H1 (cell line): ENCODE measurements at regions not wholly inside any gene's neighbourhood (a gene's known extent, or its start where the extent isn't known, plus 50 kb on each side); places are given as distances from the start of the nearest gene placed in this dataset.

Experiments
- CTCF ChIA-PET: fragments of 300-600 bp; sonication (Branson Sonifier 250); formaldehyde crosslinking; loops from one replicate; lab custom pipeline; 2021; ENCODE audit not compliant: partially characterized antibody; lab: Charles Lee
- POLR2A ChIA-PET: fragments of 300-600 bp; sonication (Branson Sonifier 250); formaldehyde crosslinking; loops from one replicate; lab custom pipeline; 2021; ENCODE audit warnings: inconsistent platforms; ENCODE audit not compliant: partially characterized antibody; lab: Charles Lee
- DNase-seq, 2 experiments: peaks; one replicate each; pipeline versions ENCODE4 v3.0.0 to v3.0.0-alpha.2; 2010 to 2022; ENCODE audit warnings: low spot score in 2 of 2, low read depth in 1 of 2, mixed read lengths in 1 of 2
- FAIRE-seq: peaks from 2 replicates; lab custom pipeline; 2011; peaks lifted over from hg19 to GRCh38; lab: Jason Lieb, UNC
- H2AFZ ChIP-seq: 2 replicates; pipeline ENCODE4 v1.8.1; 2012; ENCODE audit warnings: low read length, inconsistent platforms
- H2AK5ac ChIP-seq: 2 replicates; pipeline ENCODE4 v1.6.1; 2013; ENCODE audit warnings: low read depth, low read length
- H2BK120ac ChIP-seq: replicated peaks from 2 replicates; pipeline ENCODE3; 2013; ENCODE audit warnings: low read depth, low read length, inconsistent platforms
- H2BK12ac ChIP-seq: 2 replicates; pipeline ENCODE4 v1.6.1; 2013; ENCODE audit warnings: low read depth, low read length
- H2BK15ac ChIP-seq: 2 replicates; pipeline ENCODE4 v1.6.1; 2013; ENCODE audit warnings: low read length
- H2BK20ac ChIP-seq: 2 replicates; pipeline ENCODE4 v1.6.1; 2013; ENCODE audit warnings: low read length
- H2BK5ac ChIP-seq: 2 replicates; pipeline ENCODE4 v1.6.1; 2013; ENCODE audit warnings: low read depth, low read length
- H3K14ac ChIP-seq: 2 replicates; pipeline ENCODE4 v1.6.1; 2013; ENCODE audit warnings: inconsistent platforms; ENCODE audit not compliant: insufficient read length
- H3K18ac ChIP-seq: 2 replicates; pipeline ENCODE4 v1.6.1; 2013; ENCODE audit warnings: low read length; ENCODE audit errors: extremely low read depth
- H3K23ac ChIP-seq: 2 replicates; pipeline ENCODE4 v1.6.1; 2013; ENCODE audit warnings: inconsistent platforms; ENCODE audit not compliant: insufficient read length
- H3K23me2 ChIP-seq: 2 replicates; pipeline ENCODE4 v1.6.1; 2013; ENCODE audit warnings: low read depth, low read length
- H3K27ac ChIP-seq: 2 replicates; pipeline ENCODE4 v1.6.1; 2011; ENCODE audit warnings: low read depth, low read length, inconsistent platforms
- H3K27me3 ChIP-seq, 4 experiments: replicated peaks in 1 of 4; 1 replicate in 1 of 4; 2 replicates in 3 of 4; pipeline versions ENCODE4 v1.6.1 to v1.8.1; 2011 to 2013; ENCODE audit warnings: low read length in 3 of 4, mild to moderate bottlenecking in 3 of 4, inconsistent platforms in 2 of 4, mixed read lengths in 2 of 4, moderate library complexity in 1 of 4; ENCODE audit not compliant: control insufficient read depth in 3 of 4, insufficient read depth in 3 of 4; ENCODE audit errors: extremely low read depth in 1 of 4
- H3K36me3 ChIP-seq, 4 experiments: 2 replicates each; pipeline versions ENCODE4 v1.6.1 to v1.8.1; 2011 to 2013; ENCODE audit warnings: mild to moderate bottlenecking in 4 of 4, low read length in 3 of 4, moderate library complexity in 2 of 4, control low read depth in 1 of 4, inconsistent platforms in 1 of 4; ENCODE audit not compliant: insufficient read depth in 4 of 4, control insufficient read depth in 2 of 4
- H3K4ac ChIP-seq: replicated peaks from 2 replicates; pipeline ENCODE3; 2013; ENCODE audit warnings: low read length, low read depth, mixed read lengths, inconsistent platforms; ENCODE audit not compliant: insufficient read length
- H3K4me1 ChIP-seq, 4 experiments: replicated peaks in 1 of 4; 1 replicate in 1 of 4; 2 replicates in 3 of 4; pipeline versions ENCODE4 v1.6.1 to v1.8.1; 2011 to 2013; ENCODE audit warnings: low read length in 3 of 4, inconsistent platforms in 2 of 4, mixed read lengths in 1 of 4; ENCODE audit not compliant: insufficient read depth in 4 of 4, control insufficient read depth in 3 of 4
- H3K4me2 ChIP-seq, 2 experiments: 2 replicates each; pipeline versions ENCODE4 v1.6.1 to v1.8.1; 2011 to 2013; ENCODE audit warnings: low read depth in 2 of 2, low read length in 2 of 2, control low read depth in 1 of 2, inconsistent platforms in 1 of 2, mild to moderate bottlenecking in 1 of 2; ENCODE audit not compliant: insufficient read depth in 1 of 2
- H3K4me3 ChIP-seq, 4 experiments: fragments of 200-600, 300-600 bp in 1 of 4; sonication (generic), shearing (Covaris generic), sonication (Bioruptor Twin) in 1 of 4; 2 replicates each; pipeline versions ENCODE4 v1.5.1 to v1.8.1; 2011 to 2016; ENCODE audit warnings: low read length in 4 of 4, low read depth in 3 of 4, control low read depth in 2 of 4, inconsistent platforms in 2 of 4, mild to moderate bottlenecking in 2 of 4, mixed read lengths in 1 of 4, moderate library complexity in 1 of 4; ENCODE audit not compliant: insufficient read depth in 2 of 4; ENCODE audit errors: extremely low read depth in 1 of 4
- H3K56ac ChIP-seq: replicated peaks from 2 replicates; pipeline ENCODE3; 2013; ENCODE audit warnings: low read depth, mild to moderate bottlenecking, mixed read lengths, low read length, inconsistent platforms; ENCODE audit not compliant: insufficient read length
- H3K79me1 ChIP-seq: 2 replicates; pipeline ENCODE4 v1.6.1; 2013; ENCODE audit warnings: low read depth, low read length, control low read depth
- H3K79me2 ChIP-seq, 2 experiments: 2 replicates each; pipeline versions ENCODE4 v1.6.1 to v1.8.1; 2012 to 2013; ENCODE audit warnings: low read length in 2 of 2, mild to moderate bottlenecking in 2 of 2, inconsistent platforms in 1 of 2; ENCODE audit not compliant: insufficient read depth in 2 of 2, control insufficient read depth in 1 of 2
- H3K9ac ChIP-seq, 4 experiments: replicated peaks in 1 of 4; 1 replicate in 1 of 4; 2 replicates in 3 of 4; pipeline versions ENCODE4 v1.6.1 to v1.8.1; 2011 to 2013; ENCODE audit warnings: low read depth in 3 of 4, low read length in 3 of 4, control low read depth in 2 of 4, mild to moderate bottlenecking in 2 of 4, moderate library complexity in 2 of 4, inconsistent platforms in 1 of 4; ENCODE audit errors: extremely low read depth in 1 of 4
- H3K9me3 ChIP-seq, 2 experiments: 2 replicates each; pipeline versions ENCODE4 v1.6.1 to v1.8.1; 2012 to 2013; ENCODE audit warnings: mild to moderate bottlenecking in 2 of 2, moderate library complexity in 2 of 2, control low read depth in 1 of 2, inconsistent platforms in 1 of 2, low read depth in 1 of 2, low read length in 1 of 2, mixed read lengths in 1 of 2; ENCODE audit not compliant: insufficient read depth in 2 of 2
- H4K20me1 ChIP-seq, 2 experiments: replicated peaks in 1 of 2; 2 replicates each; pipeline versions ENCODE3 to v1.8.1; 2011 to 2013; ENCODE audit warnings: inconsistent platforms in 2 of 2, low read length in 2 of 2, mild to moderate bottlenecking in 1 of 2; ENCODE audit not compliant: insufficient read depth in 2 of 2, control insufficient read depth in 1 of 2
- H4K5ac ChIP-seq: 2 replicates; pipeline ENCODE4 v1.6.1; 2013; ENCODE audit warnings: low read length, low read depth, mixed read lengths, inconsistent platforms; ENCODE audit not compliant: insufficient read length
- H4K8ac ChIP-seq: 2 replicates; pipeline ENCODE4 v1.8.0; 2013; ENCODE audit warnings: mild to moderate bottlenecking, moderate library complexity, low read length, inconsistent platforms; ENCODE audit not compliant: insufficient read depth; ENCODE audit errors: extremely low read depth
- H4K91ac ChIP-seq: replicated peaks from 2 replicates; pipeline ENCODE3; 2013; ENCODE audit warnings: low read length, mixed read lengths, inconsistent platforms; ENCODE audit not compliant: insufficient read length
- NANOG ChIP-seq: IDR thresholded peaks from 2 replicates; pipeline ENCODE4 v1.6.1; 2011; ENCODE audit warnings: low read length, low read depth, mild to moderate bottlenecking, inconsistent platforms; ENCODE audit not compliant: insufficient read depth, poor library complexity, severe bottlenecking
- WGBS, 2 experiments: shearing (Covaris generic) in 1 of 2; methylation state at CpG; one replicate each; pipeline versions ENCODE4 v1.1.6 to v1.1.7; 2013 to 2015; ENCODE audit warnings: low lambda C conversion rate in 2 of 2, mixed read lengths in 2 of 2, inconsistent platforms in 1 of 2, low coverage in 1 of 2, missing lambda C conversion rate in 1 of 2; ENCODE audit not compliant: insufficient replicate concordance in 2 of 2, insufficient coverage in 1 of 2, insufficient read length in 1 of 2; ENCODE audit errors: extremely low coverage in 1 of 2, missing lambda C conversion rate in 1 of 2; 5-methylcytosine and 5-hydroxymethylcytosine counted together
- TF ChIP-seq, protein P1 (sequence below): IDR thresholded peaks from 2 replicates; pipeline ENCODE4 v1.6.1; 2011; ENCODE audit warnings: low read depth, mild to moderate bottlenecking, low read length; ENCODE audit not compliant: insufficient read depth

DNA sequence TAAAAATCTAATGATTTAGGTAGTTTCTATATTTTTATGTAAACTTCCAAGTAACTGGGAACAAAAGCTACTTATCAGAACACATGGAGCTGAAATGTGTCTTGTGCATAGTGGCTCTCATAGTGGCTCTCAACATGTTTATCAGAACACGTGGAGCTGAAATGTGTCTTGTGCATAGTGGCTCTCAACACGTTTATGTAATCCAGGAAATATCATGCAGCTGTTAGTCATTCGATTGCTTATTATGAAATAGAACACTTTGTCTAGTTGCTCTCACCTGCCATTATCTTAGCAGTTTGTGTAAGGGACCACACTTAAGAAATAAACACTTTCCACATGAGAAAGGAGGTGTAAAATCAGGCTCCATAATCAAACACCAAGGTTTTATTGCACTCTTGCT lies 119.2 kb upstream of the ASCC3 start:
- no peak overlapping the region for H3K9ac ChIP-seq
- ChIA-PET CTCF (interaction anchor here (1.2 to 1.5 kb wide), 3 partner anchors 11 to 184 kb away, joined by 3 to 4 read pairs (median 3); no protein-coding TSS in a partner anchor), POLR2A (no interaction called here)
- no peak overlapping the region for H3K18ac ChIP-seq
- peaks cover 0 to 3% (median 1%) of the 10 kb centered on the region in 4 experiments; a peak in 2 of 7 replicates for H3K4me1 ChIP-seq
- no peaks in the 10 kb centered on the region; the same call in 1 of the 2 replicates for H3K23me2 ChIP-seq
- no peaks in the 10 kb centered on the region for H4K20me1 ChIP-seq
- no peak overlapping the region for H3K4me2 ChIP-seq
- no peak overlapping the region for H3K27ac ChIP-seq
- no peak for DNase-seq
- H3K4me3 ChIP-seq, result no peak overlapping the region
- H2BK5ac ChIP-seq, result no peak overlapping the region
- H2BK20ac ChIP-seq, result 0 out of 2 replicates have a peak overlapping the region, but pooled peaks have one; percentile 55
- no peaks in the 10 kb centered on the region; a peak in 1 of 8 replicates for H3K36me3 ChIP-seq
- H3K56ac ChIP-seq, result no peak overlapping the region
- H3K14ac ChIP-seq, result no peak overlapping the region
- no peak for FAIRE-seq
- no peak overlapping the region for H4K91ac ChIP-seq
- H2BK12ac ChIP-seq, result peak overlapping the region; percentile 60; the same call in 1 of the 2 replicates
- H2AFZ ChIP-seq, result no peak overlapping the region
- H3K27me3 ChIP-seq, result no peaks in the 10 kb centered on the region
- H2AK5ac ChIP-seq, result no peak overlapping the region
- H4K5ac ChIP-seq, result no peak overlapping the region
- 85% methylated on average over 3 of the region's 3 CpGs; no CpG with 5 or more reads in 1 of the 2 experiments for WGBS, 2 experiments
- no peak for TF ChIP-seq NANOG
- TF ChIP-seq, protein P1, sequence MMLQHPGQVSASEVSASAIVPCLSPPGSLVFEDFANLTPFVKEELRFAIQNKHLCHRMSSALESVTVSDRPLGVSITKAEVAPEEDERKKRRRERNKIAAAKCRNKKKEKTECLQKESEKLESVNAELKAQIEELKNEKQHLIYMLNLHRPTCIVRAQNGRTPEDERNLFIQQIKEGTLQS, result no peak
- no peak overlapping the region for H3K4ac ChIP-seq
- no peak overlapping the region for H3K23ac ChIP-seq
- H2BK120ac ChIP-seq, result no peak overlapping the region
- H3K9me3 ChIP-seq, result no peaks in the 10 kb centered on the region
- H3K79me2 ChIP-seq, result no peaks in the 10 kb centered on the region
- H2BK15ac ChIP-seq, result no peak overlapping the region
- H4K8ac ChIP-seq, result no peak overlapping the region
- H3K79me1 ChIP-seq, result no peaks in the 10 kb centered on the region
